SU-DHL-6 (cell line): ENCODE measurements at regions not wholly inside any gene's neighbourhood (a gene's known extent, or its start where the extent isn't known, plus 50 kb on each side); places are given as distances from the start of the nearest gene placed in this dataset.

Experiments used
- CTCF ChIP-seq: fragments of 200-600 bp; sonication (generic); IDR thresholded peaks from one replicate; pipeline ENCODE4 v1.5.1; 2017; ENCODE audit warnings: antibody characterized with exemption, mild to moderate bottlenecking, low read length, moderate library complexity; ENCODE audit not compliant: insufficient read depth, poor library complexity, severe bottlenecking
- EZH2phosphoT487 ChIP-seq: fragments of 200-600 bp; sonication (generic), shearing (Covaris generic); conservative IDR thresholded peaks from 2 replicates; pipeline ENCODE4 v1.6.1; 2018; ENCODE audit warnings: mild to moderate bottlenecking, antibody characterized with exemption, low read length, moderate library complexity, mixed read lengths

- TF ChIP-seq CTCF: no peak
- TF ChIP-seq EZH2phosphoT487: no peak
Observed at GRCh38 chr1:101098327-101098726, 72.7 kb upstream of the DPH5 start.
